ENCODE measurements at regions not wholly inside any gene's neighbourhood (a gene's known extent, or its start where the extent isn't known, plus 50 kb on each side); places are given as distances from the start of the nearest gene placed in this dataset.

- TF ChIP-seq CTCF (conservative IDR thresholded peaks at IDR 0.05; ENCODE audit: low read depth), result no peak
- POLR2A ChIA-PET (ENCODE audit: low non-redundant PET), result no interaction called here
- H3K27ac ChIP-seq, result no peak overlapping the region
- no peak for DNase-seq (ENCODE audit: low spot score)
- CTCF ChIA-PET, result interaction anchor here (0.8 kb wide), 1 partner anchor 33 kb away, joined by 6 read pairs; no protein-coding TSS in a partner anchor
Observed at GRCh38 chr17:65433592-65433991, 127.9 kb downstream of the AXIN2 start.

- TF ChIP-seq CTCF (conservative IDR thresholded peaks at IDR 0.05; ENCODE audit: low read depth), result no peak
- DNase-seq (ENCODE audit: low spot score), result no peak
- ChIA-PET POLR2A (ENCODE audit: low non-redundant PET) (no interaction called here), CTCF (interaction anchor here (0.5 to 0.8 kb wide), 2 partner anchors 13 to 33 kb away, joined by 4 to 6 read pairs; no protein-coding TSS in a partner anchor)
- H3K27ac ChIP-seq, result no peak overlapping the region
Observed at GRCh38 chr17:65433157-65433556, 128.3 kb downstream of the AXIN2 start.

GRCh38 chr17:65431116-65431515, 130.3 kb downstream of the AXIN2 start:
- ChIA-PET POLR2A (ENCODE audit: low non-redundant PET) (no interaction called here), CTCF (no interaction called here)
- DNase-seq (ENCODE audit: low spot score), result no peak
- no peak overlapping the region for H3K27ac ChIP-seq
- TF ChIP-seq CTCF (conservative IDR thresholded peaks at IDR 0.05; ENCODE audit: low read depth), result no peak

- H3K27ac ChIP-seq, result no peak overlapping the region
- TF ChIP-seq CTCF (conservative IDR thresholded peaks at IDR 0.05; ENCODE audit: low read depth), result no peak
- no peak for DNase-seq (ENCODE audit: low spot score)
- POLR2A ChIA-PET (ENCODE audit: low non-redundant PET), result no interaction called here
- CTCF ChIA-PET, result no interaction called here
Observed at GRCh38 chr17:65430209-65430833, 131.1 kb downstream of the AXIN2 start.

- no peak for DNase-seq (ENCODE audit: low spot score)
- CTCF ChIA-PET, result no interaction called here
- POLR2A ChIA-PET (ENCODE audit: low non-redundant PET), result no interaction called here
- TF ChIP-seq CTCF (conservative IDR thresholded peaks at IDR 0.05; ENCODE audit: low read depth), result no peak
- H3K27ac ChIP-seq, result no peak overlapping the region
Observed at GRCh38 chr17:65423346-65424140, 137.9 kb downstream of the AXIN2 start.

GRCh38 chr17:65418622-65419021, 142.8 kb downstream of the AXIN2 start:
- no peak for DNase-seq (ENCODE audit: low spot score)
- no peak for TF ChIP-seq CTCF (conservative IDR thresholded peaks at IDR 0.05; ENCODE audit: low read depth)
- no peak overlapping the region for H3K27ac ChIP-seq
- POLR2A ChIA-PET (ENCODE audit: low non-redundant PET), result no interaction called here
- CTCF ChIA-PET, result no interaction called here

Data from RWPE1 (cell line).